Progenitor cell of endocrine pancreas (in vitro differentiated cells): ENCODE measurements at regions not wholly inside any gene's neighbourhood (a gene's known extent, or its start where the extent isn't known, plus 50 kb on each side); places are given as distances from the start of the nearest gene placed in this dataset.

Source experiments
- DNase-seq: peaks from one replicate; pipeline ENCODE4 v3.0.0; 2021; ENCODE audit warnings: low spot score; ENCODE audit not compliant: unreplicated experiment
- H3K27ac Mint-ChIP-seq: 2 replicates; pipeline ENCODE4 v1.8.0; 2021; ENCODE audit warnings: mild to moderate bottlenecking, moderate library complexity, mixed read lengths
- H3K27me3 Mint-ChIP-seq: 2 replicates; pipeline ENCODE4 v1.8.0; 2021; ENCODE audit warnings: mixed read lengths
- H3K36me3 Mint-ChIP-seq: 2 replicates; pipeline ENCODE4 v1.8.0; 2022; ENCODE audit warnings: mixed read lengths; ENCODE audit not compliant: insufficient read depth
- H3K4me1 Mint-ChIP-seq: 2 replicates; pipeline ENCODE4 v1.8.0; 2021; ENCODE audit warnings: low read depth, mixed read lengths
- H3K4me3 Mint-ChIP-seq: 2 replicates; pipeline ENCODE4 v1.8.0; 2021; ENCODE audit warnings: low read depth, mild to moderate bottlenecking, moderate library complexity, mixed read lengths
- H3K9me3 Mint-ChIP-seq: 2 replicates; pipeline ENCODE4 v1.8.0; 2021; ENCODE audit warnings: low read depth, mixed read lengths
- CTCF ChIP-seq: fragments of 200-600 bp; sonication (generic); IDR thresholded peaks from one replicate; pipeline ENCODE4 v1.5.0; 2021; ENCODE audit warnings: antibody characterized with exemption, mild to moderate bottlenecking; ENCODE audit not compliant: unreplicated experiment

- H3K36me3 Mint-ChIP-seq: no peaks in the 10 kb centered on the region
- H3K27me3 Mint-ChIP-seq: no peaks in the 10 kb centered on the region
These were observed 357.0 kb upstream of the FLRT2 start for GRCh38 chr14:85172889-85173477.

DNA sequence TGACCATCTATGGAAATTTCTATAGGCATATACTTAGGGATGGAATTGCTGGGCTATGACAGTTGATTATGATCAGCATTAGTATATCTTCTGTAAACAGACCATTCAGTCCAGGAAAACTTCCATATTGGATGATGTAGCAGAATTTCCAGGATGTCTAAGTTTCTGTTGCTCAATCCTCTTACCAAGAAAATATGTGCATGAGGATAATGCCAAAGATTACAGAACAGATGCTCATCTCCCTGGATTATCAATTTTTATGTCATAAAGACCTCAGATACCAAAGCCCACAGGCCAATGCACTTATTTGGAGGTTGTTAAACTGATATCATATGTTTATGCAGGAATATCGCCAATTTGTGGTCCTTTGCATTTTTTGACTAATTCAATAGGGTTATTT lies 354.4 kb upstream of the FLRT2 start:
- H3K4me3 Mint-ChIP-seq: no peak overlapping the region
- TF ChIP-seq CTCF: no peak
- H3K9me3 Mint-ChIP-seq: peaks cover 4% of the 10 kb centered on the region
- DNase-seq: no peak
- no peak overlapping the region for H3K27ac Mint-ChIP-seq
- H3K36me3 Mint-ChIP-seq: no peaks in the 10 kb centered on the region
- H3K4me1 Mint-ChIP-seq: peaks cover 5% of the 10 kb centered on the region
- H3K27me3 Mint-ChIP-seq: no peaks in the 10 kb centered on the region

More at GRCh38 chr14:85172889-85173477, 357.0 kb upstream of the FLRT2 start:
- Mint-ChIP-seq H3K4me1 (peaks cover 5% of the 10 kb centered on the region), H3K27ac (no peak overlapping the region), H3K4me3 (no peak overlapping the region), H3K9me3 (no peaks in the 10 kb centered on the region)
- no peak for DNase-seq
- no peak for TF ChIP-seq CTCF

DNA sequence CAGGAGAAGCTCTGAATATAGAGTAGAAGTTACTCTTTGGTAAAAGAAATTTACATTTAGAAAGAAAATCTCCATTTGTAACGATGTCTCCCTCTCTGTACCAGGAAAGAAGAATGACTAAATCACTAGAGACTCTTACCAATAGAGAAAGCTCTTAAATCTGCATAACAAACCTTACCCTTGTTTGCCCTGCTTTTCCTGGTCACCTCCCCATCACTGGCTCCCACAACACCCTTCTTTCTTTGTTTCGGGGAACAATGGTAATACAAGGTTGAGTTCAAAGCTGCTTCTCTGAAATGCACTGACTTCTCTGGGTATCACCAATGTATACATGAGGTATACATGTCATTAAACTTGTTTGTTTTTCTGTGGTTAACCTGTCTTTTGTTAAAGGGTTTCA lies 351.1 kb upstream of the FLRT2 start:
- H3K9me3 Mint-ChIP-seq: peaks cover 4% of the 10 kb centered on the region
- no peak overlapping the region for H3K27ac Mint-ChIP-seq
- no peaks in the 10 kb centered on the region for H3K27me3 Mint-ChIP-seq
- no peak for DNase-seq
- no peak for TF ChIP-seq CTCF
- H3K4me1 Mint-ChIP-seq: no peaks in the 10 kb centered on the region
- H3K4me3 Mint-ChIP-seq: no peak overlapping the region
- no peaks in the 10 kb centered on the region for H3K36me3 Mint-ChIP-seq

DNA sequence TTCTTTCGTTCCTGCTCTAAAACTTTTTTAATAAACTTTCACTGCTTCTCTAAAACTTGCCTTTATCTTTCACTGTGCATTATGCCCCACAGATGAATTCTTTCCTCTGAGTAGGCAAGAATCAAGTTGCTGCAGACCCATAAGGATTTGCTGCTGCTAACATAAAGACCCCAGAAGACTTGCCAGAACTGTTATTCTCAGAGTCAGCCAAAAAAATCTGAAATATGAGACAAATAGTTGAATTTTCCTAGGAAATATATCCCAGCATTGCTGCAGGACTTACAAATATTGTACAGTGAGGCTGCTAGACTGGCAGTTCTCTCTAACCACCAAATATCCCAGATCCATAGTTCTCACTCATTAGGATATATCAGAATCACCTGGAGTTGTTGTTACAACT lies 349.1 kb upstream of the FLRT2 start:
- Mint-ChIP-seq H3K27ac (no peak overlapping the region), H3K4me3 (no peak overlapping the region), H3K36me3 (no peaks in the 10 kb centered on the region), H3K27me3 (no peaks in the 10 kb centered on the region), H3K9me3 (peaks cover 4% of the 10 kb centered on the region), H3K4me1 (no peaks in the 10 kb centered on the region)
- TF ChIP-seq CTCF: no peak
- DNase-seq: no peak

DNA sequence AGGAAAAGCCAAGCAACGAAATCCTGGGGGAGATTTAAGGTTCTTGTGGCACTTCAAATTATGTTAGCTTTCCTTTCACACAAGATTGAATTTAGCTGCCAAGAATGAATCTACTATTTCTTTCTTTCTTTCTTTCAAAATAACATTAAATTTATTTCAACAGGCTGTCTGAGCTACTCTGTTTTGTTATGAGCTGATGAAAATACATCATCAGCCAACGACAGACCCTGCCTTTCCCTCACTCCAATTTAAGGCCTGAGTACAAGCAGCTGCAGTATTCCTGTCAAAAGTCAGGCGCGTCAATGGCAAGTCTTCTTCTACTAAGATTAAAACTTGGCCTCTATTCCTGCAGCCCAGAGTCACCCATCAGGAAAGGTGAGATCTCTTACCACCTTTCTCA lies 347.7 kb upstream of the FLRT2 start:
- Mint-ChIP-seq H3K9me3 (peaks cover 4% of the 10 kb centered on the region), H3K4me3 (no peak overlapping the region), H3K27me3 (no peaks in the 10 kb centered on the region), H3K36me3 (no peaks in the 10 kb centered on the region), H3K4me1 (no peaks in the 10 kb centered on the region), H3K27ac (no peak overlapping the region)
- no peak for DNase-seq
- no peak for TF ChIP-seq CTCF
